Activated naive CD8-positive, alpha-beta T cell treated with anti-CD3 and anti-CD28 coated beads, Interleukin-2, amount 50 U/mL, for 16 hours (primary cell): ENCODE measurements at regions not wholly inside any gene's neighbourhood (a gene's known extent, or its start where the extent isn't known, plus 50 kb on each side); places are given as distances from the start of the nearest gene placed in this dataset.

Experiments used
- DNase-seq: peaks from one replicate; pipeline ENCODE4 v3.0.0-alpha.2; 2020; ENCODE audit warnings: low read depth, low spot score

DNA sequence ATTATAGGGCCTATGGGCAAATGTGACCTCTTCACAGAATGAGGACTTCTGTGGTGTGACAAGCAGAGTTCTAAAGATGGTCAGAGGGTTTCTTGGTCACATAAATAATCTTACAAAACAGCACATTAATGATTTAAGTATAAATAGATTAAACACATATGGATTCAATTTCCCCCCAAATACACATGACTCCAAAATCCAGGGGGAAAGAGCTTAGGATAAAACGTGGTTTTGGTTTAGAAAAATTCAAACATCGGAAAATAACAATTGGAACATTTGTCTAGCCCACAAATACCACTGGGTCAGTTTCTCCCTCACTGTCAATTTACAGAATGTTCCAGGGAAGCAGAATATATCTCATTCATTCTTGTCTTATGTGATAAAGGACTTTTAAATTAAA, 283.1 kb downstream of the COG6 start:
- no peak for DNase-seq

GRCh38 chr13:39941236-39941635, 285.8 kb downstream of the COG6 start:
- no peak for DNase-seq

- DNase-seq = no peak
Measured at GRCh38 chr13:39941911-39942551, 286.6 kb downstream of the COG6 start.

- DNase-seq = peak; percentile 42
Measured at GRCh38 chr13:39942552-39943273, 287.3 kb downstream of the COG6 start.

- no peak for DNase-seq
Measured at GRCh38 chr13:39943711-39944110, 288.2 kb downstream of the COG6 start.

- no peak for DNase-seq
Measured at GRCh38 chr13:39945226-39945625, 289.8 kb downstream of the COG6 start.

DNA sequence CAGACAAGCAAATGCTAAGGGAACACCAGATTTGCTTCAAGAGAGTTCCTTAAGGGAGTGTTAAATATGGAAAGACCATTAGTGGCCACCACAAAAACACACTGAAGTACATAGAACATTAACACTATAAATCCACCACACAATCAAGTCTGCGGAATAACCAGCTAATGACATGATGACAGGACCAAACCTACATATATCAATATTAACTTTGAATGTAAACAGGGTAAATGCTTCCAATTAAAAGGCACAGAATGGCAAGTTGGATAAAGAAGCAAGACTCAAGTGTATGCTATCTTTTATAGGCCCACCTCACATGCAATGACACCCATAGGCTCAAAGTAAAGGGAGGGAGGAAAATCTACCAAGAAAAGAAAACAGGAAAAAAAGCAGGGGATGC, 291.3 kb downstream of the COG6 start:
- DNase-seq = no peak

DNA sequence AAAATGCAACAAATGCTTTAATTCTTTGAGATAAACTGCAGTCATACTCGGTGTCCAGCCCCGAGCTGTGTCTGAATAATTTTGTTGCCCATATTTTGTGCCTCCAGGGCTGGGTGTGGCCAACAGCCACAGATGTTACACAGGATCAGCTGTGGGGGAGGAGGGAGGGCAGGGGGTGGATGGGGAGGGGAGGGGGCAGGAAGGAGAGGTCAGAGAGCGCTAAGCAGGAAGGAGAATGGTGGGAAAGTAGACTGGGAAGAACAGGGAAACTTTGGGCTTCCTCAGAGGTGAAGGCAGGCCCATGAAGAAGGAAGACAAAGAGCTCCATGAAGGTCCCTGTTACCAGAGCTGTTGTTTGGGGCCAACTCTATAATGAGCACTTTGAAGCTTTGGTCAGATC, 295.8 kb downstream of the COG6 start:
- DNase-seq = no peak

DNA sequence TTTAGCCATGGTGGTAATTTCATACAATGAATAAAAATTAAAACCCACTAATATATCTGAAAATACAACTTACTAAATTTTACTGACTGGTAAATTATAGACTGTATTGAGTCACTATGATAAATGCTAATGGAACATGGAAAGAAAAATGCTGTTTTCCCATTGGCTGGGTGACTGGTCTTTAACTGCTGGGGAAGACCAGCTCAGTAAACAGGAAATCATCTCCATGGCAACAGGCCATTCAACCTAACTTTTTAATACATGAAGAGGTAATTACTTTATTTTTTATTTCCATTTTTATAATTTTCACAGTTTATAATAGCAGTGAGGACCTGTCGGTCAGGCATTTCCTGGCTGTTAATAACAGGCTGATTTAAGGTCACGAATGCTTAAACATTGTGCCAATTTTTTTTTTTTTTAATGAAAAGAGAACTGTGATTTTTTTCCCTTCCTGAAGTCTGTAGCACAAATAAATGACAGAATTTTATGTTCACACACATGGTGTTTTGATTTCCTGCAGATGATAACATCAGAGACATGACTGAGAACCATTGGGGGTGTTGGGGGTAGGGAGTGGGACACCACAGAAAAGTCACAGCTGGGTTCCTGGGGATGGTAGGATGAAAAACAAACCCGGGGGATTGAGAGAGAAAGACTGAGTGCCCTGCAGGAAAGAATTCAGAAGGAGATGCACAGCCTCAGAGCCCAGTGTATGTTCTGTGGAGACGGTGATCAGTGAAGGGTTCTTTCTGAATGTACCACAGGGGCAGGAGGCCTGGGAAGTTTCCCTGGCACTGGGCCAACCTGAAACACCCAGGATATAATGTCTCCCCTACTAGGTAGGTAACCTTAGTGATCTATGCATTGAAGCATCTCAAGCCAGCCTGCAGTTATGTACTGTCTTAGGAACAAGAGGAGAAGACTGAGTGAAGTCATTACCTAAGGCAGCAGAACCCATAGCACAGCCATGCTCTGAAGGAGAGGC, 297.1 kb downstream of the COG6 start:
- no peak for DNase-seq

GRCh38 chr13:39954476-39954875, 299.0 kb downstream of the COG6 start:
- no peak for DNase-seq

GRCh38 chr13:39955560-39955959, 300.1 kb downstream of the COG6 start:
- DNase-seq = no peak

- no peak for DNase-seq
Measured at GRCh38 chr13:39956036-39956435, 300.6 kb downstream of the COG6 start.

DNA sequence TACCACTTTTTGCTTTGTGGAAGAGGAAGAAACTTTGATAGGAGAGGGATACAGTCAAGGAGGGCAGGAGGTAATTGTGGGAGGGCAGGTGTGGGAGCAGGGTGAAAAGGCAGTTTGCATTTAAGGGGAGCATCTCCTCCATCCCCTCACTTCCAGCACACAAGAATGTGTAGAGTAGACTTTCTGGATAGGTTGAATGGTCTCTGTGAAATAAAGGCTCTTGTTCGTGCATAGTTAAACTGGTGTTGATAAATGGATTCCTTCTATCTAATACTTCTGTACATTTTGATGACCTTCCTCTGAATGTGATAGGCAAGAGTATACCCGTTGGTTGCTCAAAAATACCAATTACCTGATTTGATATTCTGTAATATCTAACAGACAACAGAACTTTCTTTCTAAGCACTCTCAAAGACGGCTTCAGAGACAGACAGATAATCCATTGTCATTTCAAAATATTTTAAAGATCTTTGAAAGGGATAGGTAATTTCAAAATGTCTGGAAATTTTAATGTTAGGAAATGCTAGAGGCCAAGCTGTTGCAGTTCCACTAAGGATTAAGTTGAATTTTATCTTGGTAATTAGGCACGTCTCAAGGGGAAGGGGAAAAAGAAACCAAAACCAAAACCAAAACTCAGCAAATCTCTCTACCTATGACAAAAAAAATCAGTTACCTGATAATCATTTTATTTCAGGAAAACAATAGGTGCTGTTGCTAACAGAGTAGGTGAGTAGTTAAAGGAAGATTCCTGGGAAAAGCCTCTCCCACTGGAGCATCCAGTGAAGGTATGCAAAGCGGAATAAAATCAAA, 302.6 kb downstream of the COG6 start:
- no peak for DNase-seq

DNA sequence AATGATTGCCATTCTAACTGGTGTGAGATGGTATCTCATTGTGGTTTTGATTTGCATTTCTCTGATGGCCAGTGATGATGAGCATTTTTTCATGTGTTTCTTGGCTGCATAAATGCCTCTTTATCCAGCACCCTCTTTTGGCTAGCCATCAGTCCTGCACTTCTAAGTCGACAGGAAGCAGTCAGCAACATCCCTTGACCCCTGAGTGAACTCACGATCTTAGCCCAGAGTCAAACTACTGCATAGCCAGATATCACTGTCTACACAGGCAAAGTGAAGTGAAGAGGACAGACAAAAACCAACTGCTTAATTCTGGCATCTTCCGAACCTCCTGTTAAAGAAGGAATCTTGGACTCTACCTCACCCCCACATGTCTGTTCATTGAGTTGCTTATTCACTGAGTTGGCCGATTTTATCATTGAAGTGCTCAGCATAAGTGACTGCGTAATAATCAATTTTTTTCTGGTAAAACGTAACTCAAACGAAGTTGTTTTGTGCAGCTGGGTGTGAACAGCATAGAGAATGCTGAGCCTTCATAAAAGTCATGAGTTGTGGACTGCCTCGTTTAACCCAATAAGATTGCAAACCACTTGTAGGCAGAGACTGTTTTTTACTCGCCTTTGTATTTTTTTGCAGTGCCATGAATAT, 304.2 kb downstream of the COG6 start:
- no peak for DNase-seq

DNA sequence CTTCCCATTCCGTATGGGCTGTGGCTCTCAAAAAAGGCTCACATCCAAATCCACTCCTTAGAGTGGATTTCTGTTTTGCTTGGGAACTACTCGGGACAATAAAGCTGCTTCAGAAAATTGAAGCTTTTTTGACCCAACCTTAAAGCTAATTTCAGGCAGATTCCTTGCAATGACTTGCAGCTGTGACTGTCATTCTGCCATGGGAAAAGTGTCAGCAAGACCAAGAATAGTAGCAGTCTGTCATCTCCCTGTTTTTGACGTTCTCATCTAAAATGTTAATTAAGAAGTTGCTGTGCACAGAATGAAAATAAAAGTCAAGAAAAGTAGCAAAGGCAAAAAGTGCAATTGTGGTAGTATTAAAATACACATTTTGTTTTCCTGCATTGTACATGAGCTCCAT, 304.7 kb downstream of the COG6 start:
- DNase-seq = no peak

DNA sequence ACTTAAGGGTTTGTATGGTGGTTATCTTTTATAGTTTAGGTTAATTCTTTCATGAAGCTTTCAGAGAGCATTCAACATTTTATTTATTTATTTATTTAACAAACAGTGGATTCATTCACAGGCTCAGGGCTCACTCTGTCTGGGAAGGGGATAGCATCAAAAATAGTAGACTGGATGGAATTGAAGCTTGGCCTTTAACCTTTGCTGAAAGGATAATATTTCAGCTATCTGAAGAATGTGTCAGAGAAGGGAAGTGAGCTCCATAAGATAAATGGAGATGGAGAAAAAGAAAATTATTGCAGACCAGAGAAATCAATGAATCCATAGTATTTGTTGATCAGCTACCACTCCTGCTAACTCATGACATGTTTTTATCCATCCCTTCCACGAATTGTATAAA, 305.6 kb downstream of the COG6 start:
- DNase-seq = no peak

DNA sequence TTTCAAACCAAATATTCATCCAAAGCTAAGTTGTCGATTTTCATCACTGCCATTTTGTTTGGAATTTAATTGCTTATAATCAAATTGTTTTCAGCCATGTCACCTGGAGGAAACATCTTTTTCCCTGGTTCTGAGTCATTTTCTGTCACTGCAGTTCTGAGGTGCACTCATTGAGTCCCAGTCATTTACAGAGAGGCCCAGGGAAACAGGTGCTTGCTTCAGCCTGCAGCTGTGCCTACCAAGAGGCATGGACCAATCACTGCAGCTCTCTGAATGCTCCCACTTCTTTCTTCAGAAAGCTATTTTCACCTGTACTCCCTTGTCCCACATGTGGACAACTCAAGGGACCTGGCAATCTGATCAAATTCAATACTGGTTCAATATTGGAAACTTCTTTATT, 308.1 kb downstream of the COG6 start:
- no peak for DNase-seq

DNA sequence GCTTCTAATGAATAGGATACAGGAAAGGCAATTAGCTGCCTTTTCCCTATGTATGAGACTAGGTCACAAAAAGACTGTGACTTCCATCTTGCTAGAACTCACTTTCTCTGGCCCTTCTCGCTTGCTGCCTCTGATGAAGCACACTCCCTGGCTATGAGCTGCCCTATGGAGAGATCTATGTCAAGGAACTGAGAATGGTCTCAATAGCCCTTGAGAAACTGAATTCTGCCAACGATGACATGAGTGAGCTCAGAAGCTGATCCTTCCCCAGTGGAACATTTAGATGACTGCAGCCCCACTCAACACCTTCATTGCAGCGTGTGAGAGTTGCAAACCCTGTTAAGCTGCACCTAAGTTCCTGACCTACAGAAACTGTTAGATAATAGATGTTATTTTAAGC, 309.8 kb downstream of the COG6 start:
- no peak for DNase-seq

DNA sequence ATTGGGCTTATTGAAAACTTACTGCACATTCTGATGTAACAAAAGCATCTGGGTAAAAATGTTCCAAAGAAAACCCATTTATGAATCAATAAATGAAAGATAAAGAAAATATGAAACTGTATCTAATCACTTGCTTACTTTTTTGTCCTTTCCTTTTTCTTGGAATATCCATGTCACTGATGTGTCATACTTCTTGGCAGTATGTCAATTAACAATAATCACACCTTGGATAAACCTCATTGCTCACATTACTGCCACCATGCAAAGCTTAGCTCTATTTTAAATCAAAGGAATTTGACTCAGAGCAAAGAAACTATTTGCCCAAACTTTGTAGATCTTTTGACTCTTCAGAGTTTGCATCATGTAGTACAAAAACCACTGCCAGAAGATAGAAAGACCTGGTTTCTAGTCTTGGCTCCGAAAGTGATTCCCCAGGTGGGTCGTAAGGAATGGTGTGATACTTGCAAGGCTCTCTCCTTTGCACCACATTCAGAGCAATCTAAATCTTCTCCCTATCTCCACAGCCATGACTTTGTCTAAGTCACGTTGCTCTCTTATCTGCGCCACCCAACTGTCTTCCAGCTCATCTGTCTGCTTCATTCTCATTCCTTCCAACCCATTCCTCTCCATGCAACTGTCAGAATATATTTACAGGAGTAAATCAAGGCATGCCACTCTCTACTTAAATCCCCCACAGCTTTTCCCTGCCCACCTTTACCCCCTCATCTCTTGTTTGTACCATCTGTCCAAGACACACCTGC, 311.9 kb downstream of the COG6 start:
- DNase-seq = no peak
